Activated B cell treated with CpG ODN at 0.5 μM for 24 hours (primary cell): ENCODE measurements at regions not wholly inside any gene's neighbourhood (a gene's known extent, or its start where the extent isn't known, plus 50 kb on each side); places are given as distances from the start of the nearest gene placed in this dataset.

Experiments
- ATAC-seq: fragments of 200-7000 bp; cut with Tn5 transposase; one replicate; pipeline ENCODE4 v1.10.0; 2021; ENCODE audit warnings: low read depth, mild to moderate bottlenecking, moderate library complexity
- CTCF ChIA-PET: fragments of 350-600 bp; sonication (Branson Sonifier 250); formaldehyde crosslinking; loops from one replicate; lab custom pipeline; 2021; ENCODE audit warnings: antibody characterized with exemption; lab: Charles Lee
- POLR2A ChIA-PET: fragments of 350-600 bp; sonication (Branson Sonifier 250); formaldehyde crosslinking; loops from one replicate; lab custom pipeline; 2021; ENCODE audit warnings: antibody characterized with exemption; lab: Charles Lee
- DNase-seq: peaks from one replicate; pipeline ENCODE4 v3.0.0; 2022
- H3K27ac Mint-ChIP-seq: one replicate; pipeline ENCODE4 v1.8.0; 2020; ENCODE audit warnings: mixed read lengths
- H3K27me3 Mint-ChIP-seq: one replicate; pipeline ENCODE4 v1.8.0; 2021; ENCODE audit warnings: mixed read lengths
- H3K36me3 Mint-ChIP-seq: one replicate; pipeline ENCODE4 v1.8.0; 2021; ENCODE audit warnings: low read depth, mixed read lengths
- H3K4me1 Mint-ChIP-seq: one replicate; pipeline ENCODE4 v1.8.0; 2021; ENCODE audit warnings: mixed read lengths
- H3K4me3 Mint-ChIP-seq: one replicate; pipeline ENCODE4 v1.8.0; 2020; ENCODE audit warnings: mild to moderate bottlenecking, mixed read lengths
- H3K9me3 Mint-ChIP-seq: one replicate; pipeline ENCODE4 v1.8.0; 2020; ENCODE audit warnings: mixed read lengths
- intact Hi-C: fragments of 100-400 bp; cut with micrococcal nuclease; formaldehyde crosslinking; loops from one replicate; pipeline ENCODE4 v1.15.1; 2024
- TF ChIP-seq, protein P1 (sequence below): fragments of 200-600 bp; IDR thresholded peaks from one replicate; pipeline ENCODE4 v1.8.0; 2022; ENCODE audit warnings: antibody characterized with exemption, mild to moderate bottlenecking

DNA sequence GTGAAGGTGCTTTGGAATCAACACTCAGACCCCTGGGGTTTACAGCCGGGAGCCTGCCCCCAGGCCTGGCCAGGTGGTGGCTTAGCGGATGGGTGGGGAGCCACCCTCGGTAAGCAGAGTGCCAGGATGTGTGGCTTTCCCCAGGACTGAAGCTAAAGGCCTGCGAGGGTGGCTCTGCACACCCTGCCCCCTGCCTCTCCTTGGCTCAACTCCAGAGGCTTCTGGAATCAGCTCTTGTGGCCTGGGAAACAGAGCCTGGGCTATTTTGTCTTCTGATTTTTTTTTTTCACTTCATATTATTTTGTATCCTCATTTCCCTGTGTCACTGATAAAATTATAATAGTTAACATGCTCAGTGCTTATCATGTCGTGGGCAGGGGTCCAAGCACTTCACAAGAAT is 79.8 kb downstream of the RHOB start:
- Mint-ChIP-seq H3K4me3 (no peak overlapping the region), H3K4me1 (peaks cover 21% of the 10 kb centered on the region), H3K9me3 (no peaks in the 10 kb centered on the region), H3K27ac (no peak overlapping the region), H3K27me3 (peaks cover 1% of the 10 kb centered on the region), H3K36me3 (no peaks in the 10 kb centered on the region)
- POLR2A ChIA-PET: interaction anchor here (0.6 to 4.0 kb wide), 2 partner anchors 79 to 91 kb away, joined by 6 to 27 read pairs; partner anchors contain the start of gene RHOB
- TF ChIP-seq, protein P1, sequence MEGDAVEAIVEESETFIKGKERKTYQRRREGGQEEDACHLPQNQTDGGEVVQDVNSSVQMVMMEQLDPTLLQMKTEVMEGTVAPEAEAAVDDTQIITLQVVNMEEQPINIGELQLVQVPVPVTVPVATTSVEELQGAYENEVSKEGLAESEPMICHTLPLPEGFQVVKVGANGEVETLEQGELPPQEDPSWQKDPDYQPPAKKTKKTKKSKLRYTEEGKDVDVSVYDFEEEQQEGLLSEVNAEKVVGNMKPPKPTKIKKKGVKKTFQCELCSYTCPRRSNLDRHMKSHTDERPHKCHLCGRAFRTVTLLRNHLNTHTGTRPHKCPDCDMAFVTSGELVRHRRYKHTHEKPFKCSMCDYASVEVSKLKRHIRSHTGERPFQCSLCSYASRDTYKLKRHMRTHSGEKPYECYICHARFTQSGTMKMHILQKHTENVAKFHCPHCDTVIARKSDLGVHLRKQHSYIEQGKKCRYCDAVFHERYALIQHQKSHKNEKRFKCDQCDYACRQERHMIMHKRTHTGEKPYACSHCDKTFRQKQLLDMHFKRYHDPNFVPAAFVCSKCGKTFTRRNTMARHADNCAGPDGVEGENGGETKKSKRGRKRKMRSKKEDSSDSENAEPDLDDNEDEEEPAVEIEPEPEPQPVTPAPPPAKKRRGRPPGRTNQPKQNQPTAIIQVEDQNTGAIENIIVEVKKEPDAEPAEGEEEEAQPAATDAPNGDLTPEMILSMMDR: no peak
- intact Hi-C loops: no loop called here
- CTCF ChIA-PET: no interaction called here
- no peak for DNase-seq
- ATAC-seq: no peak

DNA sequence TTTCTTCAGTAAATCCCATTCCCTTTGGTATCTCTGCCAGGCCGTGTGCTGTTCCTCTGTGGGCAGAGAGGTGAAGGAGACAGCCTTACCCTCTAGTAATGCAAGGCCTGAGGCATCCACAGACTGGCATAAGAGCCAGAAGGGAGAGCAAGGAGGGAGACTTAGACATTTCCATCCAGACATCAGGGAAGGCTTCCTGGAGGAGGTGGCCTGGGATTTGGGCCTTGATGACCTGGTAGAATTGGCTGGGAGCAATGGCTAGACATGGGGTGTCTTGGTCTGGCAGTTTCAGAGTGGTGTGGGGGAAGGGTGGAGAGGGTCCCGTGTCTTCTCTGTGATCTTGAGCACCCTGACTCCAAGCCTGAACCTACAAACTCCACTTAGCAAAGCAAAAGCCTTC is 81.8 kb downstream of the RHOB start:
- DNase-seq (no peak), ATAC-seq (no peak)
- no peak overlapping the region for H3K27ac Mint-ChIP-seq
- ChIA-PET POLR2A (no interaction called here), CTCF (no interaction called here)
- TF ChIP-seq, protein P1: no peak
- no peak overlapping the region for H3K4me3 Mint-ChIP-seq
- peaks cover 21% of the 10 kb centered on the region for H3K4me1 Mint-ChIP-seq
- no peaks in the 10 kb centered on the region for H3K36me3 Mint-ChIP-seq
- H3K9me3 Mint-ChIP-seq: no peaks in the 10 kb centered on the region
- intact Hi-C loops: no loop called here
- H3K27me3 Mint-ChIP-seq: peaks cover 4% of the 10 kb centered on the region

DNA sequence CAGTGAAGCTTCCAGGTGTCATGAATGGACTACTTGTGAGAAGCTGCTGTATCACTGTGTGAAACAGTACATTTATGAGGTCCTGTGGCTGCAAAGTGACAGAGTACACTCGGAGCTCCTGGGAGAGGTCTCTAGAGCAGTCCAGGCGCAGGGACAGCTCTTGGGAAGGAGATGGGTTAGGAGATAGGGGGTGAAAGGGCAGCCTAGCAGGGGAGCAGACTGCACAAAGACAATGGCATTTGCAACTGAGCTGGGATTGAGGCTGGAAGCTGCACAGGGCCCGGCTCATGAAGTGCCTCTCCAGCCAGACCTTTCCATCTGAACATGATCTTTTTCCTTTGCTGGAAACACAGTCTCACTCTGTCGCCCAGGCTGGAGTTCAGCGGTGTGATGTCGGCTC is 83.6 kb downstream of the RHOB start:
- DNase-seq (no peak), ATAC-seq (no peak)
- H3K4me3 Mint-ChIP-seq: no peak overlapping the region
- no peaks in the 10 kb centered on the region for H3K9me3 Mint-ChIP-seq
- TF ChIP-seq, protein P1: no peak
- ChIA-PET POLR2A (no interaction called here), CTCF (no interaction called here)
- no peaks in the 10 kb centered on the region for H3K36me3 Mint-ChIP-seq
- no peak overlapping the region for H3K27ac Mint-ChIP-seq
- peaks cover 6% of the 10 kb centered on the region for H3K4me1 Mint-ChIP-seq
- intact Hi-C loops: no loop called here
- peaks cover 4% of the 10 kb centered on the region for H3K27me3 Mint-ChIP-seq

DNA sequence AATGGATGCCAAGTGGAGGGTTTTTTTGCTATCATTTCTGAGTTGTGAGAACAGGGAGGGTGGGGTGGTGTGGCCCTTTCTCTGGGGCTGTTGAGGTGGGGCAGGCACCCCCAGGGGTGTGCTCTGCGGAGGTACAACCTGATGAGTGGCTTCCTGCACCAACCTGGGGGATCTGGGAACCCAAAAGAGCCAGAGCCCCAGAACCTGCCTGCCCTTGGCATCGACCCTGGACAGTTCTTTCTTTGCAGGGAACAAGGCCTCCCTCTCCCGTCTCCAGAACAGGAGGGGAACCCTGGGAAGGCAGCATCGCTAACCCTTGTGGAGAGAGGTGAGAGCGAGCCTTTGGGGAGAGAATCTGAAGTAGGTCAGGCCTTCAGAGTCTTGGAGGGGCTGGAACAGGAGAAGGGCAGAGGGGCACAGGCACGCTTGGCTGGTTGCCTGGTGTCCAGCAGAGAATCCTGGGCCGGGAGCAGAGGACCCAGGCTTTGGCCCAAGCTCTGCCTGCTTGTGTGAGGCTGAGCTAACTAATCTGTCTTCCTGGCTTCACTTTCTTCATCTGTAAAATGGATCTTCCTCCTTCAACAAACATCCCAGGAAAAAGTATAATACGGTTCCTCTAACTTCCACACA is 84.9 kb downstream of the RHOB start:
- TF ChIP-seq, protein P1: no peak
- Mint-ChIP-seq H3K27me3 (peaks cover 4% of the 10 kb centered on the region), H3K4me3 (no peak overlapping the region), H3K36me3 (no peaks in the 10 kb centered on the region), H3K27ac (no peak overlapping the region), H3K4me1 (peaks cover 3% of the 10 kb centered on the region), H3K9me3 (no peaks in the 10 kb centered on the region)
- DNase-seq: no peak
- ATAC-seq: no peak
- intact Hi-C loops: no loop called here
- ChIA-PET CTCF (no interaction called here), POLR2A (no interaction called here)

DNA sequence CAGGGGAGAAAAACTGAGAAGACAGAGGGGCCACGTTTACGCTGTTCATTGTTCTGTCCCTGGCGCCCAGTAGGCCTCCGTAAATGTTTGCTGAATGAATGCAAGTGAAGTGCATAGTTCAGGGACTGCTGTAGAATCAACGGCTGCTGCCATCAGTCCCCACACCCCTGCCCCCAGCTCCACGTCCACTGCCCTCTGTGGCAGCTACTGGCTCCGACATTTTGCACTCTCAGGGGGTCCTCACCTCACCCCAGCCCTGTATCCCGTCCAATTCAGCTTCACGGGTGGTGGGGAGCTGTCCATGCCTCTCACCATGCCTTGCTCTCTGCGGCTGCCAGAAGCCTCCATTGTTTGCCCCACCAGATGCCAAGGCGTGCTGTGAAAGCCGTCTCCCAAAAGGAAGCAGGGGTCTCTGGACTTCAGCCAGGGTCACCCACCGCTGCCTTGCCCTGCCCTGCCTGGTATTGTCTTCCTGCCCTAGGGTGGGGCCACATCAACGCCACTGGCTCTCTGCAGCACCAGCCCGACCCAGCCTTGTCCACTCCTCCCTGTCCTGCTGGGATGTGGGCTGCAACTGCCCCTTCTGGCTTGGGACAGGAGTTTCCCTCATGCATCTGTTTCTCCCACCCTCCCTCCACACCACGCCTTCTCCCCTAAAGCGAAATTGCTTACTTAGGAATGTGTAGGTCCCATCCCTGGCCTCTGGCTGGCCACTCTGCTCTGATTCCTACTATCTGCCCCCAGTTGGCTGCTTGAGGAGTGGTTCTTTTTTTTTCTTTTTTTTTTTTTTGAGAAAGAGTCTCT is 86.0 kb downstream of the RHOB start:
- POLR2A ChIA-PET: no interaction called here
- TF ChIP-seq, protein P1: no peak
- intact Hi-C loops: no loop called here
- DNase-seq (no peak), ATAC-seq (no peak)
- Mint-ChIP-seq H3K4me3 (no peak overlapping the region), H3K4me1 (no peaks in the 10 kb centered on the region), H3K36me3 (no peaks in the 10 kb centered on the region), H3K27me3 (peaks cover 4% of the 10 kb centered on the region), H3K27ac (no peak overlapping the region), H3K9me3 (no peaks in the 10 kb centered on the region)
- CTCF ChIA-PET: no interaction called here
